HepG2 (cell line): ENCODE measurements at regions not wholly inside any gene's neighbourhood (a gene's known extent, or its start where the extent isn't known, plus 50 kb on each side); places are given as distances from the start of the nearest gene placed in this dataset.

Experiments
- ATAC-seq: fragments of 200-7000 bp; cut with Tn5 transposase; 3 replicates; pipeline ENCODE4 v1.9.1; 2020; ENCODE audit warnings: mild to moderate bottlenecking, moderate library complexity
- BruUV-seq: library from RNA; stranded (reverse); fragments of 400-500 nt; replicated peaks from 2 replicates; lab custom pipeline; 2021; lab: Mats Ljungman, UMichigan
- CTCF ChIA-PET: fragments of 300-600 bp; formaldehyde crosslinking; extraction: SDS; loops from one replicate; lab custom pipeline; 2021; ENCODE audit warnings: low total read pairs, inconsistent platforms, low intra/inter-chr PET ratio; lab: Yijun Ruan, JAX
- POLR2A ChIA-PET: fragments of 350-600 bp; sonication (Branson Sonifier 250); formaldehyde crosslinking; loops from one replicate; lab custom pipeline; 2020; ENCODE audit warnings: antibody characterized with exemption, inconsistent platforms; lab: Yijun Ruan, JAX
- DNase-seq: peaks from one replicate; pipeline ENCODE4 v3.0.0-alpha.2; 2015; ENCODE audit warnings: low spot score
- FAIRE-seq: peaks from 3 replicates; lab custom pipeline; 2011; peaks lifted over from hg19 to GRCh38; lab: Jason Lieb, UNC
- H2AFZ ChIP-seq: one replicate; pipeline ENCODE4 v1.6.1; 2011; ENCODE audit warnings: low read length, inconsistent platforms
- H3K27ac ChIP-seq: fragments of 300-600 bp; 3 replicates; pipeline ENCODE4 v1.8.0; 2011; ENCODE audit warnings: mixed run types, mild to moderate bottlenecking, mixed read lengths, low read length, inconsistent platforms; ENCODE audit not compliant: insufficient read depth; ENCODE audit errors: extremely low read length
- H3K27me3 ChIP-seq, 2 experiments: fragments of 200-600 bp in 1 of 2; 2 replicates in 1 of 2; 3 replicates in 1 of 2; pipeline versions ENCODE4 v1.6.0 to v1.8.0; 2011; ENCODE audit warnings: low read length in 2 of 2, mild to moderate bottlenecking in 2 of 2, moderate library complexity in 2 of 2, inconsistent platforms in 1 of 2; ENCODE audit not compliant: insufficient read depth in 2 of 2, control insufficient read depth in 1 of 2
- H3K36me3 ChIP-seq, 2 experiments: fragments of 200-600 bp in 1 of 2; replicated peaks in 1 of 2; 2 replicates in 1 of 2; 3 replicates in 1 of 2; pipeline versions ENCODE4 v1.5.1 to v1.8.0; 2011; ENCODE audit warnings: low read length in 2 of 2, inconsistent platforms in 1 of 2; ENCODE audit not compliant: insufficient read depth in 2 of 2, control insufficient read depth in 1 of 2
- H3K4me1 ChIP-seq: 2 replicates; pipeline ENCODE4 v1.5.1; 2012; ENCODE audit warnings: low read length, inconsistent platforms; ENCODE audit not compliant: insufficient read depth
- H3K4me2 ChIP-seq: 2 replicates; pipeline ENCODE4 v1.6.0; 2011; ENCODE audit warnings: low read depth, low read length, inconsistent platforms
- H3K4me3 ChIP-seq, 3 experiments: fragments of 200-600 bp in 1 of 3; sonication (generic), shearing (Covaris generic) in 1 of 3; replicated peaks in 1 of 3; 2 replicates each; pipeline ENCODE4 v1.5.1; 2011 to 2016; ENCODE audit warnings: low read length in 3 of 3, inconsistent platforms in 2 of 3, low read depth in 2 of 3, mild to moderate bottlenecking in 2 of 3, control low read depth in 1 of 3, mixed read lengths in 1 of 3; ENCODE audit not compliant: insufficient read depth in 1 of 3
- H3K79me2 ChIP-seq: one replicate; pipeline ENCODE4 v1.6.1; 2011; ENCODE audit warnings: low read length, inconsistent platforms; ENCODE audit not compliant: insufficient read depth
- H3K9ac ChIP-seq: 2 replicates; pipeline ENCODE4 v1.6.0; 2011; ENCODE audit warnings: mild to moderate bottlenecking, low read depth, low read length, inconsistent platforms; ENCODE audit not compliant: insufficient read depth
- H3K9me3 ChIP-seq: 2 replicates; pipeline ENCODE4 v1.5.1; 2012; ENCODE audit warnings: mild to moderate bottlenecking, low read length
- H4K20me1 ChIP-seq: 2 replicates; pipeline ENCODE4 v1.6.0; 2011; ENCODE audit warnings: inconsistent platforms, mild to moderate bottlenecking, low read length, moderate library complexity; ENCODE audit not compliant: insufficient read depth
- BCL3 ChIP-seq: sonication (generic); formaldehyde crosslinking; IDR thresholded peaks from 2 replicates; pipeline ENCODE4 v1.5.1; 2020; ENCODE audit warnings: mild to moderate bottlenecking, missing genetic modification reagents, moderate library complexity
- CTCF ChIP-seq: sonication (generic); formaldehyde crosslinking; IDR thresholded peaks from 2 replicates; pipeline ENCODE4 v1.5.0; 2020; ENCODE audit warnings: mild to moderate bottlenecking, missing genetic modification reagents, moderate library complexity
- ETS1 ChIP-seq: sonication (generic); formaldehyde crosslinking; IDR thresholded peaks from 2 replicates; pipeline ENCODE4 v1.4.0; 2020; ENCODE audit warnings: missing genetic modification reagents
- REPIN1 ChIP-seq: sonication (generic); formaldehyde crosslinking; IDR thresholded peaks from 2 replicates; pipeline ENCODE4 v1.8.0; 2022; ENCODE audit warnings: missing genetic modification reagents, low read depth, mild to moderate bottlenecking, borderline replicate concordance
- YEATS2 ChIP-seq: sonication (generic); formaldehyde crosslinking; IDR thresholded peaks from 2 replicates; pipeline ENCODE4 v1.4.0; 2020; ENCODE audit warnings: missing genetic modification reagents, borderline replicate concordance
- ZNF251 ChIP-seq: sonication (generic); formaldehyde crosslinking; IDR thresholded peaks from 2 replicates; pipeline ENCODE4 v1.9.0; 2021; ENCODE audit warnings: mild to moderate bottlenecking, missing genetic modification reagents
- ZNF619 ChIP-seq: sonication (generic); formaldehyde crosslinking; IDR thresholded peaks from 2 replicates; pipeline ENCODE4 v1.4.0; 2020; ENCODE audit warnings: mild to moderate bottlenecking, missing genetic modification reagents
- WGBS: methylation state at CpG from one replicate; pipeline ENCODE4 v1.1.6; 2017; ENCODE audit warnings: low lambda C conversion rate; 5-methylcytosine and 5-hydroxymethylcytosine counted together
- in situ Hi-C: cut with HindIII; loops from 2 replicates; pipeline ENCODE4 v1.10.0; 2017; ENCODE audit warnings: low pct_unique_long_range_greater_than_20kb; ENCODE audit not compliant: extremely low pct_ligation_motif_present
- intact Hi-C: fragments of 100-400 bp; cut with micrococcal nuclease; formaldehyde crosslinking; loops from one replicate; pipeline ENCODE4 v1.10.0; 2022; ENCODE audit not compliant: unreplicated experiment
- TF ChIP-seq, protein P1 (sequence below): sonication (generic); formaldehyde crosslinking; IDR thresholded peaks from 2 replicates; pipeline ENCODE4 v1.8.0; 2022; ENCODE audit warnings: low read depth, missing genetic modification reagents
- TF ChIP-seq, protein P2 (sequence below): sonication (generic); formaldehyde crosslinking; IDR thresholded peaks from 2 replicates; pipeline ENCODE4 v1.4.0; 2020; ENCODE audit warnings: missing genetic modification reagents

- Histone ChIP-seq H3K36me3 (no peaks in the 10 kb centered on the region), H3K9me3 (no peaks in the 10 kb centered on the region), H3K79me2 (no peaks in the 10 kb centered on the region), H3K9ac (no peak overlapping the region), H3K4me3 (no peak overlapping the region), H3K27ac (no peak overlapping the region), H2AFZ (no peak overlapping the region), H3K4me1 (no peaks in the 10 kb centered on the region), H4K20me1 (no peaks in the 10 kb centered on the region), H3K4me2 (no peak overlapping the region), H3K27me3 (no peaks in the 10 kb centered on the region)
- no peak for DNase-seq
- WGBS = 17% methylated on average over 5 of the region's 5 CpGs
- ChIA-PET POLR2A (no interaction called here), CTCF (no interaction called here)
- TF ChIP-seq ZNF619 (CRISPR knock-in tag) (no peak), CTCF (CRISPR knock-in tag) (no peak), REPIN1 (CRISPR knock-in tag) (no peak), ZNF251 (CRISPR knock-in tag) (no peak), YEATS2 (CRISPR knock-in tag) (no peak), ETS1 (CRISPR knock-in tag) (no peak), BCL3 (CRISPR knock-in tag) (no peak)
- TF ChIP-seq, protein P1, sequence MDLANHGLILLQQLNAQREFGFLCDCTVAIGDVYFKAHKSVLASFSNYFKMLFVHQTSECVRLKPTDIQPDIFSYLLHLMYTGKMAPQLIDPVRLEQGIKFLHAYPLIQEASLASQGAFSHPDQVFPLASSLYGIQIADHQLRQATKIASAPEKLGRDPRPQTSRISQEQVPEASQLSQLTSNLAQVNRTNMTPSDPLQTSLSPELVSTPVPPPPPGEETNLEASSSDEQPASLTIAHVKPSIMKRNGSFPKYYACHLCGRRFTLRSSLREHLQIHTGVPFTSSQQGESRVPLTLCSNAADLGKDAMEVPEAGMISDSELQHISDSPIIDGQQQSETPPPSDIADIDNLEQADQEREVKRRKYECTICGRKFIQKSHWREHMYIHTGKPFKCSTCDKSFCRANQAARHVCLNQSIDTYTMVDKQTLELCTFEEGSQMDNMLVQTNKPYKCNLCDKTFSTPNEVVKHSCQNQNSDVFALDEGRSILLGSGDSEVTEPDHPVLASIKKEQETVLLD (CRISPR knock-in tag) = no peak
- TF ChIP-seq, protein P2, sequence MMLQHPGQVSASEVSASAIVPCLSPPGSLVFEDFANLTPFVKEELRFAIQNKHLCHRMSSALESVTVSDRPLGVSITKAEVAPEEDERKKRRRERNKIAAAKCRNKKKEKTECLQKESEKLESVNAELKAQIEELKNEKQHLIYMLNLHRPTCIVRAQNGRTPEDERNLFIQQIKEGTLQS (CRISPR knock-in tag) = no peak
- no TSS peak for BruUV-seq
- in situ Hi-C loops (no loop called here), intact Hi-C loops (no loop called here)
- ATAC-seq = peak; percentile 62; the same call in 2 of the 3 replicates
- FAIRE-seq = no peak
Measured at GRCh38 chr2:12428324-12428723, 288.4 kb upstream of the TRIB2 start.
